ENCODE measurements at regions not wholly inside any gene's neighbourhood (a gene's known extent, or its start where the extent isn't known, plus 50 kb on each side); places are given as distances from the start of the nearest gene placed in this dataset.

GRCh38 chr7:96400001-96400400 is 78.1 kb upstream of the SLC25A13 start:
- Histone ChIP-seq H3K4me1 (ENCODE audit: control insufficient read depth in 4 of 4, insufficient read depth in 4 of 4, low read length in 3 of 4) (peaks cover 6 to 27% (median 11%) of the 10 kb centered on the region in 4 donors), H3K9ac (ENCODE audit: low read depth in 1 of 2, low read length in 2 of 2) (no peak overlapping the region), H3K27ac (ENCODE audit: low read depth in 1 of 2, low read length in 2 of 2) (no peak overlapping the region), H3K4me3 (ENCODE audit: low read depth in 1 of 3, low read length in 3 of 3) (no peak overlapping the region), H3K9me3 (ENCODE audit: control insufficient read depth in 4 of 4, low read length in 3 of 4) (no peaks in the 10 kb centered on the region), H3K27me3 (ENCODE audit: control insufficient read depth in 4 of 4, insufficient read depth in 4 of 4, low read length in 3 of 4) (no peaks in the 10 kb centered on the region), H3K36me3 (ENCODE audit: control insufficient read depth in 4 of 4, insufficient read depth in 3 of 4, low read depth in 1 of 4, low read length in 3 of 4) (no peaks in the 10 kb centered on the region)
- 94% methylated on average over 1 of the region's 1 CpG for WGBS
- DNase-seq (ENCODE audit: low spot score) = no peak
- TF ChIP-seq ZBTB33 (IDR thresholded peaks at IDR 0.05) = no peak
- TF ChIP-seq TAF1 (conservative IDR thresholded peaks at IDR 0.05) = no peak
- TF ChIP-seq EGR1 (IDR thresholded peaks at IDR 0.05; ENCODE audit: low read depth in 2 of 2) = no peak
- TF ChIP-seq FOXA2 (IDR thresholded peaks at IDR 0.05) = no peak
- no peak for TF ChIP-seq ATF3 (IDR thresholded peaks at IDR 0.05)
- no peak for TF ChIP-seq YY1 (IDR thresholded peaks at IDR 0.05)
- TF ChIP-seq NR2F2 (IDR thresholded peaks at IDR 0.05) = no peak
- no peak for TF ChIP-seq HNF4A (conservative IDR thresholded peaks at IDR 0.05)
- TF ChIP-seq JUND (IDR thresholded peaks at IDR 0.05) = no peak
- TF ChIP-seq, protein P1, sequence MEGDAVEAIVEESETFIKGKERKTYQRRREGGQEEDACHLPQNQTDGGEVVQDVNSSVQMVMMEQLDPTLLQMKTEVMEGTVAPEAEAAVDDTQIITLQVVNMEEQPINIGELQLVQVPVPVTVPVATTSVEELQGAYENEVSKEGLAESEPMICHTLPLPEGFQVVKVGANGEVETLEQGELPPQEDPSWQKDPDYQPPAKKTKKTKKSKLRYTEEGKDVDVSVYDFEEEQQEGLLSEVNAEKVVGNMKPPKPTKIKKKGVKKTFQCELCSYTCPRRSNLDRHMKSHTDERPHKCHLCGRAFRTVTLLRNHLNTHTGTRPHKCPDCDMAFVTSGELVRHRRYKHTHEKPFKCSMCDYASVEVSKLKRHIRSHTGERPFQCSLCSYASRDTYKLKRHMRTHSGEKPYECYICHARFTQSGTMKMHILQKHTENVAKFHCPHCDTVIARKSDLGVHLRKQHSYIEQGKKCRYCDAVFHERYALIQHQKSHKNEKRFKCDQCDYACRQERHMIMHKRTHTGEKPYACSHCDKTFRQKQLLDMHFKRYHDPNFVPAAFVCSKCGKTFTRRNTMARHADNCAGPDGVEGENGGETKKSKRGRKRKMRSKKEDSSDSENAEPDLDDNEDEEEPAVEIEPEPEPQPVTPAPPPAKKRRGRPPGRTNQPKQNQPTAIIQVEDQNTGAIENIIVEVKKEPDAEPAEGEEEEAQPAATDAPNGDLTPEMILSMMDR (IDR thresholded peaks at IDR 0.05; ENCODE audit: low read depth, low read length, missing input control) = no peak
- TF ChIP-seq, protein P2, sequence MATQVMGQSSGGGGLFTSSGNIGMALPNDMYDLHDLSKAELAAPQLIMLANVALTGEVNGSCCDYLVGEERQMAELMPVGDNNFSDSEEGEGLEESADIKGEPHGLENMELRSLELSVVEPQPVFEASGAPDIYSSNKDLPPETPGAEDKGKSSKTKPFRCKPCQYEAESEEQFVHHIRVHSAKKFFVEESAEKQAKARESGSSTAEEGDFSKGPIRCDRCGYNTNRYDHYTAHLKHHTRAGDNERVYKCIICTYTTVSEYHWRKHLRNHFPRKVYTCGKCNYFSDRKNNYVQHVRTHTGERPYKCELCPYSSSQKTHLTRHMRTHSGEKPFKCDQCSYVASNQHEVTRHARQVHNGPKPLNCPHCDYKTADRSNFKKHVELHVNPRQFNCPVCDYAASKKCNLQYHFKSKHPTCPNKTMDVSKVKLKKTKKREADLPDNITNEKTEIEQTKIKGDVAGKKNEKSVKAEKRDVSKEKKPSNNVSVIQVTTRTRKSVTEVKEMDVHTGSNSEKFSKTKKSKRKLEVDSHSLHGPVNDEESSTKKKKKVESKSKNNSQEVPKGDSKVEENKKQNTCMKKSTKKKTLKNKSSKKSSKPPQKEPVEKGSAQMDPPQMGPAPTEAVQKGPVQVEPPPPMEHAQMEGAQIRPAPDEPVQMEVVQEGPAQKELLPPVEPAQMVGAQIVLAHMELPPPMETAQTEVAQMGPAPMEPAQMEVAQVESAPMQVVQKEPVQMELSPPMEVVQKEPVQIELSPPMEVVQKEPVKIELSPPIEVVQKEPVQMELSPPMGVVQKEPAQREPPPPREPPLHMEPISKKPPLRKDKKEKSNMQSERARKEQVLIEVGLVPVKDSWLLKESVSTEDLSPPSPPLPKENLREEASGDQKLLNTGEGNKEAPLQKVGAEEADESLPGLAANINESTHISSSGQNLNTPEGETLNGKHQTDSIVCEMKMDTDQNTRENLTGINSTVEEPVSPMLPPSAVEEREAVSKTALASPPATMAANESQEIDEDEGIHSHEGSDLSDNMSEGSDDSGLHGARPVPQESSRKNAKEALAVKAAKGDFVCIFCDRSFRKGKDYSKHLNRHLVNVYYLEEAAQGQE (IDR thresholded peaks at IDR 0.05) = no peak
- TF ChIP-seq SP1 (IDR thresholded peaks at IDR 0.05) = no peak
- TF ChIP-seq FOXA1 (IDR thresholded peaks at IDR 0.05) = no peak
- no peak for TF ChIP-seq GABPA (IDR thresholded peaks at IDR 0.05 in 1 of 2, conservative IDR thresholded peaks at IDR 0.05 in 1 of 2)
- TF ChIP-seq MAX (IDR thresholded peaks at IDR 0.05) = no peak
- TF ChIP-seq RAD21 (IDR thresholded peaks at IDR 0.05) = no peak
- no peak for TF ChIP-seq HNF4G (IDR thresholded peaks at IDR 0.05)
- no peak for TF ChIP-seq RXRA (IDR thresholded peaks at IDR 0.05)

All from liver (tissue), 8 donors.